Activated naive CD8-positive, alpha-beta T cell treated with anti-CD3 and anti-CD28 coated beads, Interleukin-2, amount 50 U/mL, for 16 hours (primary cell): ENCODE measurements at regions not wholly inside any gene's neighbourhood (a gene's known extent, or its start where the extent isn't known, plus 50 kb on each side); places are given as distances from the start of the nearest gene placed in this dataset.

Experiments
- DNase-seq: peaks from one replicate; pipeline ENCODE4 v3.0.0-alpha.2; 2020; ENCODE audit warnings: low read depth, low spot score

GRCh38 chr2:48253301-48253700 lies 61.2 kb upstream of the FOXN2 start:
- DNase-seq: no peak

DNA sequence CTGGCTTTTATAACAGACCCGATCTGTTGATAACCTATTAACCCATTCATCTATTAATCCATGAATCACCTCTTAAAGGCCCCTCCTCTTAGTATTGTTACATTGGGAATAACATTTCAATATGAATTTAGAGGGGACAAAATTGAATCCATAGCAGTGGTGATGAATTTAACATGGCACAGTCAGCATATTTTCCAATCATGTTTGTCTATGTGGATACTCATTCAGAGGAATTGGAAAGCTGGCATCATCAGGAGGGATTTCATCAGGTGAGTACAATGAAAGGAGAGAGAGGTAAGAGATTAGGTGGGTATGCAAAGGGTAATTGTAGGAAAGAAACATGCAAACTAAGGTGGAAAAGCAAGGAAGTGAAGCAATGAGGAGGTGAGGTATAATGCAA lies 59.6 kb upstream of the FOXN2 start:
- no peak for DNase-seq

DNA sequence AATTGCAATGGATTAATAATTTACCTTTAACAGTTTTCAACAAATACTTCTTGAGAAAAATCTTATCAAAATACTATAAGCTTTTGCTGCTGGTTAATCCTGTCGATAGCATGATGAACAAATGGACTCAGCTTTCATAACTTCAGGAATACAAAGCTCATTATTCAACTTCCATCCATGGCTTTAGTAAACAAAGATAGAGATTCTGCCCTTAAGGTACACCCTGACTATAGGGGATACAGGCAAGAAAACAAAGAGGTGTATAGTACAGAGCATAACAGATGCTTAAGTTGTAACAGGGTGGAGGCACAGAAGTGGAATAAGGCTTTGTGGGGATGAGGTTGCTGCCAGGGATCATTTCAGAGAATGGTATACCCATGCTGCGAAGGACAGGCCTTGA lies 57.0 kb upstream of the FOXN2 start:
- no peak for DNase-seq

DNA sequence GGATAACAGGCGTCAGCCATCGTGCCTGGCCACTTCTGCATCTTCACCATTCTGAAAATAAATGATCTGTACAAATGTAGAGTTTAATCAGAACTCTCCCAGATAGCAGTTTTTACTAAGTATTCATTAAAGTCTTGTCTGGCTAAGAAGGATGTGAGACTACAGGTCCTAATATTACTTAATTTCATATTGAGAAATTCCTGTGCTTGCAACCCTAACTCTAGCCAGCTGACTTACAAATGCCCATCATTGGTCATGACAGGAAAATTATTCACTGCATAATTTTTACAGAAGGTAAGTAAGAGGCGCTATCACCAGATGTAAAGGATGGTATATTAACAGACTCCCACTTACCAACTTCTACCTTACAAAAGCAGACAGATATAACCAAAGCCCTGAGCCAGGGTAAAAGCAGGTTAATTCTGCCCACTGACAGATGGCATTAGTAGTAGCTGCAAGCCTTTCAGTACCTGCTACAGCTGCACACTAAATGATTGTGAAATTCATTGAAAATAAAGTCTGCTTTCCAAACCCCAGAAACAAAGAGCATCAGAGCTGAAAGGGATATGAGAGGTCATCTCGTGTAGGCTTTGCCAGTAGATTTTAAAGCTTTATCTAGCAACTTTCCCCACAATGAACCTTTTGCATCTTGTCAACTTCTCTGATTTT lies 55.9 kb upstream of the FOXN2 start:
- DNase-seq: no peak

- no peak for DNase-seq
Observed at GRCh38 chr2:48259811-48260210, 54.7 kb upstream of the FOXN2 start.

- no peak for DNase-seq
Observed at GRCh38 chr2:48264627-48265026, 49.9 kb upstream of the FOXN2 start.
